NB4 (cell line): ENCODE measurements at regions not wholly inside any gene's neighbourhood (a gene's known extent, or its start where the extent isn't known, plus 50 kb on each side); places are given as distances from the start of the nearest gene placed in this dataset.

ENCODE experiments used
- DNase-seq: peaks from one replicate; pipeline ENCODE4 v3.0.0; 2010; ENCODE audit warnings: low read depth
- H3K4me3 ChIP-seq: one replicate; pipeline ENCODE4 v1.5.1; 2011; ENCODE audit warnings: mild to moderate bottlenecking, low read depth, low read length, moderate library complexity
- MAX ChIP-seq: IDR thresholded peaks from 2 replicates; pipeline ENCODE4 v1.6.1; 2011; ENCODE audit warnings: low read depth, low read length
- MYC ChIP-seq: IDR thresholded peaks from 2 replicates; pipeline ENCODE4 v1.6.1; 2011; ENCODE audit warnings: low read depth, low read length
- POLR2A ChIP-seq: IDR thresholded peaks from 2 replicates; pipeline ENCODE4 v1.6.1; 2011; ENCODE audit warnings: mild to moderate bottlenecking; ENCODE audit not compliant: insufficient read length; ENCODE audit errors: extremely low read depth
- TF ChIP-seq, protein P1 (sequence below): IDR thresholded peaks from one replicate; pipeline ENCODE4 v1.5.1; 2012; ENCODE audit warnings: low read depth, low read length

DNA sequence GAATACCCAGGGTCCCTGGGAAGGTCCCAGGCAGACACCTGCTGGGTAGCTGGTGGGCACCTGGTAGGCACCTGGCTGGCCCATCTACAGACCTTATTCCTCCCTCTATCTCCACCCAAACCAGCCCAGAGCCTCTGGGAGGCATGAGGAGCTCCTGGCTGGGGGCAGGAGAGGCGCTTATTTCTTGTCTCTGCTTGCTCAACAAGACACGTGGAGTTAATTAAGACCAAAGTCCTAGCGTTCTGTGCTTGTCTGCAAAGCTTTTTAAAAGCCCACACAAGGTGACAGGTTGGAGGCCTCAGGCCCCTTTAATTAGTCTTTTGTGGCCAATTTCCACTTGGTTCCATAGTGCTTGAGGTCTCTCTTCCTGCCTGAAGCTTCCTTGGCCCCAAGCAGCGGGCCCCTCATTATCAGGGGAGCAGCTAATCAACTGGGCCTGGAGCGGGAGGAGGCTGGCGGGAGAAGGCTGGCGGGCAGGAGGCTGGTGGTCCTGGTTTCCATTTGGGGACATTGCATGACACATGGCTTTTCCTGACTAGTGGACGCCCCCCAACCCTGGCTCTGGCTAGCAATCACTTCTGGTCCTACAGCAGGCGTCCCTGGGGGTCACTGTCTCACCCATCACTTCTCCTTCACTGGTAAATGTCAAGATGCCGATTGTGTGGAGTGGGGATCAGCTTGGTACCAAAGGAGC is 65.4 kb upstream of the HDAC4 start:
- no peak for DNase-seq
- TF ChIP-seq MAX (no peak), MYC (no peak), POLR2A (no peak)
- TF ChIP-seq, protein P1, sequence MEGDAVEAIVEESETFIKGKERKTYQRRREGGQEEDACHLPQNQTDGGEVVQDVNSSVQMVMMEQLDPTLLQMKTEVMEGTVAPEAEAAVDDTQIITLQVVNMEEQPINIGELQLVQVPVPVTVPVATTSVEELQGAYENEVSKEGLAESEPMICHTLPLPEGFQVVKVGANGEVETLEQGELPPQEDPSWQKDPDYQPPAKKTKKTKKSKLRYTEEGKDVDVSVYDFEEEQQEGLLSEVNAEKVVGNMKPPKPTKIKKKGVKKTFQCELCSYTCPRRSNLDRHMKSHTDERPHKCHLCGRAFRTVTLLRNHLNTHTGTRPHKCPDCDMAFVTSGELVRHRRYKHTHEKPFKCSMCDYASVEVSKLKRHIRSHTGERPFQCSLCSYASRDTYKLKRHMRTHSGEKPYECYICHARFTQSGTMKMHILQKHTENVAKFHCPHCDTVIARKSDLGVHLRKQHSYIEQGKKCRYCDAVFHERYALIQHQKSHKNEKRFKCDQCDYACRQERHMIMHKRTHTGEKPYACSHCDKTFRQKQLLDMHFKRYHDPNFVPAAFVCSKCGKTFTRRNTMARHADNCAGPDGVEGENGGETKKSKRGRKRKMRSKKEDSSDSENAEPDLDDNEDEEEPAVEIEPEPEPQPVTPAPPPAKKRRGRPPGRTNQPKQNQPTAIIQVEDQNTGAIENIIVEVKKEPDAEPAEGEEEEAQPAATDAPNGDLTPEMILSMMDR, result no peak
- no peak overlapping the region for H3K4me3 ChIP-seq

- DNase-seq, result peak; percentile 22
- H3K4me3 ChIP-seq, result no peak overlapping the region
- TF ChIP-seq MAX (no peak), POLR2A (no peak), MYC (no peak)
- TF ChIP-seq, protein P1, result no peak
Measured at GRCh38 chr2:239465017-239466001, 64.5 kb upstream of the HDAC4 start.

- H3K4me3 ChIP-seq, result no peak overlapping the region
- no peak for DNase-seq
- TF ChIP-seq POLR2A, result no peak
Measured at GRCh38 chr2:239464166-239465016, 63.6 kb upstream of the HDAC4 start.

GRCh38 chr2:239463541-239464165 is 62.8 kb upstream of the HDAC4 start:
- DNase-seq, result no peak
- no peak overlapping the region for H3K4me3 ChIP-seq
- TF ChIP-seq POLR2A, result no peak
- no peak for TF ChIP-seq MYC

DNA sequence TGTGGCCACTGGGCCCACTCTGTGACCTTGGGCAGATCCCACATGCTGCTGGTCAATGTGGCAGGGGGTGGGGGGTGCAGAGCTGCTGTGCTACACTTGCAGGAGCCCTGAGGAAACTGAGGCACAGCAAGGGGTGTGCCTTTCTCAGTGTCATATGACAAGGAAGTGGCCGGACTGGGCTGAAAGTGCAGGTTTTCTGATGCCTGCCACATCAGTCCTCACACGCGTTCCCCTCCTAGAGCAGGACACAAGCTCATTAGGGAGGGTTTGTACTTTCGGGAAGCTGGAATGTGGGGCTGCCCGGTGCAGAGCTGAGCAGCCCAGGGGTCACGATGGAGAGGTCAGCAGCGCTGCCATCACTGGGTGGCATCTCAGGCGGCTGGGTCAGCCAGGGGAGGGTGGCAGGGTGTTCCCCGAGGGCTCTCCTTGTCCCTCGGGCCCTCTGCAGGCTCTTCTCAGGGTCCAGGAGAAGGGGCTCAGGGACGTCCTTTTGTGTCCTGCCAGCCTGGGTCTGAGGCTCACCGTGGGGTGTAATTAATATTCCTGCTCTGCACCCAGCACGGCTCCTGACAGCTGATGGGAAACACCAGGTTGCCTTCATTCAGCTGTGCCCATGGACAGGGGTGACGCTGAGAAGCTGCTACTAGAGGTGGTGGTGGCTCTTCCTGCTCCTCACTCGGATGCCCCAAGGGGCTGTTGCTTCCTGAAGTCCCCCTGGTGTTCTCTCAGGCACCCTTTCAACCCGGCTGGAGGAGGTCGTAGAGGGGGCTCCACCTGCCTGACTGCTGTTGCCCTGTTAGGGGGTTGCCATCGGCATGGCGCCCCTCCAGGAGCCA is 62.1 kb upstream of the HDAC4 start:
- DNase-seq, result no peak
- no peak for TF ChIP-seq MYC
- no peak for TF ChIP-seq POLR2A
- no peak for TF ChIP-seq MAX
- TF ChIP-seq, protein P1, result no peak

GRCh38 chr2:239462191-239462515 is 61.3 kb upstream of the HDAC4 start:
- no peak overlapping the region for H3K4me3 ChIP-seq
- TF ChIP-seq MAX, result no peak
- TF ChIP-seq, protein P1, result no peak
- no peak for TF ChIP-seq POLR2A
- TF ChIP-seq MYC, result no peak
- no peak for DNase-seq

More for the DNA sequence above, 62.1 kb upstream of the HDAC4 start:
- no peak overlapping the region for H3K4me3 ChIP-seq
